ENCODE measurements at regions not wholly inside any gene's neighbourhood (a gene's known extent, or its start where the extent isn't known, plus 50 kb on each side); places are given as distances from the start of the nearest gene placed in this dataset.

- H3K79me2 ChIP-seq (ENCODE audit: insufficient read depth, low read length) = no peaks in the 10 kb centered on the region
- H3K4me2 ChIP-seq (ENCODE audit: low read depth, low read length, poor library complexity, severe bottlenecking) = no peak overlapping the region
- H3K4me3 ChIP-seq (ENCODE audit: low read length, poor library complexity, severe bottlenecking) = no peak overlapping the region
- H4K20me1 ChIP-seq (ENCODE audit: insufficient read depth, low read length, poor library complexity, severe bottlenecking) = no peaks in the 10 kb centered on the region
- no peaks in the 10 kb centered on the region for H3K9me2 ChIP-seq (replicated peaks; ENCODE audit: low read depth, low read length)
- no peaks in the 10 kb centered on the region for H3K27me3 ChIP-seq (ENCODE audit: insufficient read depth, low read length, poor library complexity, severe bottlenecking)
- H3F3A ChIP-seq (ENCODE audit: low read depth) = no peaks in the 10 kb centered on the region
- H2AFZ ChIP-seq (ENCODE audit: low read length) = no peak overlapping the region
- no peaks in the 10 kb centered on the region for H3K36me3 ChIP-seq (ENCODE audit: insufficient read depth, low read length)
- H3K9ac ChIP-seq (ENCODE audit: low read depth, low read length, poor library complexity, severe bottlenecking) = no peak overlapping the region
- H3K4me1 ChIP-seq (ENCODE audit: insufficient read depth, low read length, poor library complexity, severe bottlenecking) = no peaks in the 10 kb centered on the region
- no peak for TF ChIP-seq CTCF (conservative IDR thresholded peaks at IDR 0.05; ENCODE audit: low read length)
- H3K9me3 ChIP-seq (ENCODE audit: insufficient read depth, low read depth, low read length) = no peaks in the 10 kb centered on the region
Measured at GRCh38 chr13:99723878-99724277, 222.6 kb downstream of the TM9SF2 start.

GRCh38 chr13:99722931-99723330, 221.7 kb downstream of the TM9SF2 start:
- H3K4me3 ChIP-seq (ENCODE audit: low read length, poor library complexity, severe bottlenecking) = no peak overlapping the region
- H3K4me2 ChIP-seq (ENCODE audit: low read depth, low read length, poor library complexity, severe bottlenecking) = no peak overlapping the region
- H4K20me1 ChIP-seq (ENCODE audit: insufficient read depth, low read length, poor library complexity, severe bottlenecking) = no peaks in the 10 kb centered on the region
- H3K27me3 ChIP-seq (ENCODE audit: insufficient read depth, low read length, poor library complexity, severe bottlenecking) = no peaks in the 10 kb centered on the region
- no peak for TF ChIP-seq CTCF (conservative IDR thresholded peaks at IDR 0.05; ENCODE audit: low read length)
- no peak for TF ChIP-seq EZH2phosphoT487 (IDR thresholded peaks at IDR 0.05; ENCODE audit: borderline replicate concordance)
- H3F3A ChIP-seq (ENCODE audit: low read depth) = no peaks in the 10 kb centered on the region
- no peak overlapping the region for H2AFZ ChIP-seq (ENCODE audit: low read length)
- H3K79me2 ChIP-seq (ENCODE audit: insufficient read depth, low read length) = no peaks in the 10 kb centered on the region
- H3K36me3 ChIP-seq (ENCODE audit: insufficient read depth, low read length) = no peaks in the 10 kb centered on the region
- no peaks in the 10 kb centered on the region for H3K9me3 ChIP-seq (ENCODE audit: insufficient read depth, low read depth, low read length)
- H3K4me1 ChIP-seq (ENCODE audit: insufficient read depth, low read length, poor library complexity, severe bottlenecking) = no peaks in the 10 kb centered on the region
- no peaks in the 10 kb centered on the region for H3K9me2 ChIP-seq (replicated peaks; ENCODE audit: low read depth, low read length)
- H3K9ac ChIP-seq (ENCODE audit: low read depth, low read length, poor library complexity, severe bottlenecking) = no peak overlapping the region

- no peak overlapping the region for H2AFZ ChIP-seq (ENCODE audit: low read length)
- no peak for TF ChIP-seq CTCF (conservative IDR thresholded peaks at IDR 0.05; ENCODE audit: low read length)
- no peak for TF ChIP-seq EZH2phosphoT487 (IDR thresholded peaks at IDR 0.05; ENCODE audit: borderline replicate concordance)
- H4K20me1 ChIP-seq (ENCODE audit: insufficient read depth, low read length, poor library complexity, severe bottlenecking) = no peaks in the 10 kb centered on the region
- no peak overlapping the region for H3K4me3 ChIP-seq (ENCODE audit: low read length, poor library complexity, severe bottlenecking)
- no peak overlapping the region for H3K9ac ChIP-seq (ENCODE audit: low read depth, low read length, poor library complexity, severe bottlenecking)
- no peaks in the 10 kb centered on the region for H3K9me2 ChIP-seq (replicated peaks; ENCODE audit: low read depth, low read length)
- no peaks in the 10 kb centered on the region for H3K9me3 ChIP-seq (ENCODE audit: insufficient read depth, low read depth, low read length)
- H3K36me3 ChIP-seq (ENCODE audit: insufficient read depth, low read length) = no peaks in the 10 kb centered on the region
- no peaks in the 10 kb centered on the region for H3K4me1 ChIP-seq (ENCODE audit: insufficient read depth, low read length, poor library complexity, severe bottlenecking)
- no peaks in the 10 kb centered on the region for H3K27me3 ChIP-seq (ENCODE audit: insufficient read depth, low read length, poor library complexity, severe bottlenecking)
- H3K4me2 ChIP-seq (ENCODE audit: low read depth, low read length, poor library complexity, severe bottlenecking) = no peak overlapping the region
- no peaks in the 10 kb centered on the region for H3K79me2 ChIP-seq (ENCODE audit: insufficient read depth, low read length)
- no peaks in the 10 kb centered on the region for H3F3A ChIP-seq (ENCODE audit: low read depth)
Measured at GRCh38 chr13:99722338-99722818, 221.1 kb downstream of the TM9SF2 start.

Data from Loucy (cell line).